HFFc6 (cell line): ENCODE measurements at regions not wholly inside any gene's neighbourhood (a gene's known extent, or its start where the extent isn't known, plus 50 kb on each side); places are given as distances from the start of the nearest gene placed in this dataset.

ENCODE experiments used
- DNase-seq: peaks from one replicate; pipeline ENCODE4 v3.0.0-alpha.2; 2018
- H3K27ac Mint-ChIP-seq: 2 replicates; pipeline ENCODE4 v1.8.0; 2020; ENCODE audit warnings: mild to moderate bottlenecking, mixed read lengths
- H3K27me3 Mint-ChIP-seq: 2 replicates; pipeline ENCODE4 v1.8.0; 2021; ENCODE audit warnings: mild to moderate bottlenecking, moderate library complexity, mixed read lengths; ENCODE audit not compliant: insufficient read depth
- H3K36me3 Mint-ChIP-seq: 2 replicates; pipeline ENCODE4 v1.8.0; 2021; ENCODE audit warnings: low read depth, mixed read lengths
- H3K4me1 Mint-ChIP-seq: 2 replicates; pipeline ENCODE4 v1.8.0; 2020; ENCODE audit warnings: low read depth, mixed read lengths
- H3K4me3 Mint-ChIP-seq: 2 replicates; pipeline ENCODE4 v1.8.0; 2020; ENCODE audit warnings: mild to moderate bottlenecking, moderate library complexity, mixed read lengths
- H3K9me3 Mint-ChIP-seq: 2 replicates; pipeline ENCODE4 v1.8.0; 2020; ENCODE audit warnings: mild to moderate bottlenecking, mixed read lengths
- CTCF ChIP-seq: fragments of 200-600 bp; sonication (generic); IDR thresholded peaks from 2 replicates; pipeline ENCODE4 v1.5.0; 2021; ENCODE audit warnings: antibody characterized with exemption, mild to moderate bottlenecking

- H3K27ac Mint-ChIP-seq = no peak overlapping the region
- DNase-seq = no peak
- no peaks in the 10 kb centered on the region for H3K27me3 Mint-ChIP-seq
- H3K36me3 Mint-ChIP-seq = no peaks in the 10 kb centered on the region
- H3K4me1 Mint-ChIP-seq = no peaks in the 10 kb centered on the region
- peaks cover 6% of the 10 kb centered on the region for H3K9me3 Mint-ChIP-seq
- TF ChIP-seq CTCF = no peak
- H3K4me3 Mint-ChIP-seq = no peak overlapping the region
Observed at GRCh38 chr10:64508029-64508661, 986.9 kb downstream of the REEP3 start.

GRCh38 chr10:64515970-64516699 lies 994.9 kb downstream of the REEP3 start:
- Mint-ChIP-seq H3K4me1 (no peaks in the 10 kb centered on the region), H3K4me3 (no peak overlapping the region), H3K27me3 (no peaks in the 10 kb centered on the region), H3K27ac (no peak overlapping the region), H3K9me3 (peaks cover 27% of the 10 kb centered on the region), H3K36me3 (no peaks in the 10 kb centered on the region)
- TF ChIP-seq CTCF = no peak
- no peak for DNase-seq

- no peak for TF ChIP-seq CTCF
- H3K9me3 Mint-ChIP-seq = peaks cover 22% of the 10 kb centered on the region
- H3K4me1 Mint-ChIP-seq = no peaks in the 10 kb centered on the region
- no peak overlapping the region for H3K27ac Mint-ChIP-seq
- no peak overlapping the region for H3K4me3 Mint-ChIP-seq
- H3K36me3 Mint-ChIP-seq = no peaks in the 10 kb centered on the region
- DNase-seq = no peak
- no peaks in the 10 kb centered on the region for H3K27me3 Mint-ChIP-seq
Observed at GRCh38 chr10:64518456-64518855, 997.3 kb downstream of the REEP3 start.

GRCh38 chr10:64519427-64519826 lies 998.2 kb downstream of the REEP3 start:
- TF ChIP-seq CTCF = no peak
- DNase-seq = no peak
- peaks cover 19% of the 10 kb centered on the region for H3K9me3 Mint-ChIP-seq
- H3K27me3 Mint-ChIP-seq = no peaks in the 10 kb centered on the region
- no peak overlapping the region for H3K4me3 Mint-ChIP-seq
- H3K27ac Mint-ChIP-seq = no peak overlapping the region
- no peaks in the 10 kb centered on the region for H3K36me3 Mint-ChIP-seq
- no peaks in the 10 kb centered on the region for H3K4me1 Mint-ChIP-seq

- Mint-ChIP-seq H3K36me3 (no peaks in the 10 kb centered on the region), H3K4me3 (no peak overlapping the region), H3K27ac (no peak overlapping the region), H3K27me3 (no peaks in the 10 kb centered on the region), H3K4me1 (no peaks in the 10 kb centered on the region), H3K9me3 (peaks cover 19% of the 10 kb centered on the region)
- DNase-seq = no peak
- TF ChIP-seq CTCF = no peak
Observed at GRCh38 chr10:64519831-64520230, 998.6 kb downstream of the REEP3 start.
